GM12878 (cell line): ENCODE measurements at regions not wholly inside any gene's neighbourhood (a gene's known extent, or its start where the extent isn't known, plus 50 kb on each side); places are given as distances from the start of the nearest gene placed in this dataset.
"Not testable (repeated sequence)": the region's sequence is repeated elsewhere in the genome, so short reads cannot be mapped to it uniquely, and the experiment has no call there.

Source experiments
- ATAC-seq: fragments of 200-7000 bp; cut with Tn5 transposase; 3 replicates; pipeline ENCODE4 v1.9.1; 2020; ENCODE audit warnings: mild to moderate bottlenecking, moderate library complexity
- BruUV-seq: library from RNA; stranded (reverse); fragments of 400-500 nt; replicated peaks from 2 replicates; lab custom pipeline; 2021; lab: Mats Ljungman, UMichigan
- CTCF ChIA-PET: fragments of 300-600 bp; sonication (Branson Sonifier 250); formaldehyde crosslinking; extraction: SDS; loops from one replicate; lab custom pipeline; 2021; ENCODE audit warnings: inconsistent platforms; lab: Yijun Ruan, JAX
- POLR2A ChIA-PET: fragments of 350-600 bp; formaldehyde crosslinking; extraction: SDS; loops from one replicate; lab custom pipeline; 2021; ENCODE audit warnings: inconsistent platforms; lab: Charles Lee
- RAD21 ChIA-PET: fragments of 300-600 bp; sonication (Branson Sonifier 250); formaldehyde crosslinking; loops from one replicate; lab custom pipeline; 2023; ENCODE audit warnings: antibody characterized with exemption; ENCODE audit not compliant: unreplicated experiment; lab: Charles Lee
- SMC1A ChIA-PET: fragments of 300-600 bp; sonication (Branson Sonifier 250); formaldehyde crosslinking; loops from one replicate; lab custom pipeline; 2023; ENCODE audit not compliant: unreplicated experiment, uncharacterized antibody; lab: Charles Lee
- DNase-seq: peaks from one replicate; pipeline ENCODE4 v3.0.0-alpha.2; 2011; ENCODE audit warnings: low read depth, low spot score
- FAIRE-seq: peaks from 3 replicates; lab custom pipeline; 2011; peaks lifted over from hg19 to GRCh38; lab: Jason Lieb, UNC
- H2AFZ ChIP-seq: 2 replicates; pipeline ENCODE4 v1.6.0; 2011; ENCODE audit warnings: low read depth, low read length, control low read depth; ENCODE audit not compliant: control insufficient read depth
- H3K27ac ChIP-seq: 2 replicates; pipeline ENCODE4 v1.5.1; 2011; ENCODE audit warnings: control low read depth; ENCODE audit not compliant: control insufficient read depth, insufficient read depth
- H3K27me3 ChIP-seq, 2 experiments: replicated peaks in 1 of 2; 2 replicates each; pipeline versions ENCODE4 v1.6.0 to v1.6.1; 2011; ENCODE audit warnings: low read length in 1 of 2; ENCODE audit not compliant: control insufficient read depth in 2 of 2, insufficient read depth in 2 of 2
- H3K36me3 ChIP-seq, 2 experiments: 2 replicates each; pipeline ENCODE4 v1.5.1; 2011; ENCODE audit warnings: low read length in 1 of 2; ENCODE audit not compliant: control insufficient read depth in 2 of 2, insufficient read depth in 2 of 2
- H3K4me1 ChIP-seq: 2 replicates; pipeline ENCODE4 v1.6.1; 2011; ENCODE audit warnings: mild to moderate bottlenecking, low read length, moderate library complexity, mixed read lengths; ENCODE audit not compliant: control insufficient read depth, insufficient read depth
- H3K4me2 ChIP-seq: 2 replicates; pipeline ENCODE4 v1.6.0; 2011; ENCODE audit warnings: control low read depth; ENCODE audit not compliant: control insufficient read depth, insufficient read depth
- H3K4me3 ChIP-seq: fragments of 200-600 bp; sonication (generic); 2 replicates; pipeline ENCODE4 v1.5.1; 2016
- H3K79me2 ChIP-seq: 2 replicates; pipeline ENCODE4 v1.6.0; 2011; ENCODE audit warnings: low read length; ENCODE audit not compliant: control insufficient read depth, insufficient read depth
- H3K9ac ChIP-seq: 2 replicates; pipeline ENCODE4 v1.8.0; 2011; ENCODE audit warnings: low read length, control low read depth, mixed read lengths; ENCODE audit not compliant: control insufficient read depth, insufficient read depth
- H3K9me3 ChIP-seq: replicated peaks from 3 replicates; pipeline ENCODE4 v1.5.1; 2011; ENCODE audit warnings: mild to moderate bottlenecking, low read length; ENCODE audit not compliant: control insufficient read depth, insufficient read depth
- H4K20me1 ChIP-seq: 2 replicates; pipeline ENCODE4 v1.6.0; 2011; ENCODE audit not compliant: control insufficient read depth, insufficient read depth
- EGR1 ChIP-seq, 2 experiments: IDR thresholded peaks; 1 replicate in 1 of 2; 2 replicates in 1 of 2; pipeline ENCODE4 v1.6.1; 2011 to 2012; ENCODE audit warnings: low read depth in 2 of 2, low read length in 2 of 2, borderline replicate concordance in 1 of 2, mild to moderate bottlenecking in 1 of 2, moderate library complexity in 1 of 2
- GATAD2B ChIP-seq: fragments of 450-650 bp; conservative IDR thresholded peaks from 2 replicates; pipeline ENCODE4 v1.6.1; 2017; ENCODE audit warnings: low read depth, mild to moderate bottlenecking, moderate library complexity
- HDAC6 ChIP-seq: fragments of 200-600 bp; sonication (generic); IDR thresholded peaks from one replicate; pipeline ENCODE4 v1.8.0; 2017; ENCODE audit warnings: antibody characterized with exemption; ENCODE audit not compliant: unreplicated experiment
- JUND ChIP-seq: IDR thresholded peaks from 2 replicates; pipeline ENCODE4 v1.6.1; 2012; ENCODE audit warnings: low read depth, mild to moderate bottlenecking, low read length, improper control_type of control experiment, moderate library complexity
- MTA2 ChIP-seq: fragments of 450-650 bp; IDR thresholded peaks from 2 replicates; pipeline ENCODE4 v1.6.1; 2016; ENCODE audit warnings: low read depth, mild to moderate bottlenecking, moderate library complexity
- NBN ChIP-seq: fragments of 450-650 bp; IDR thresholded peaks from 2 replicates; pipeline ENCODE4 v1.6.1; 2016
- NFYB ChIP-seq: IDR thresholded peaks from 2 replicates; pipeline ENCODE4 v1.6.1; 2011; ENCODE audit warnings: low read depth, mild to moderate bottlenecking, low read length, improper control_type of control experiment, moderate library complexity; ENCODE audit not compliant: insufficient read depth
- NR2C2 ChIP-seq: IDR thresholded peaks from 2 replicates; pipeline ENCODE4 v1.6.1; 2011; ENCODE audit warnings: borderline replicate concordance, low read depth; ENCODE audit not compliant: control insufficient read depth, insufficient read length
- RFX5 ChIP-seq: IDR thresholded peaks from 2 replicates; pipeline ENCODE4 v1.6.1; 2011; ENCODE audit warnings: low read depth, low read length, improper control_type of control experiment
- WGBS: methylation state at CpG from one replicate; pipeline ENCODE4 v1.1.6; 2016; ENCODE audit warnings: low lambda C conversion rate; ENCODE audit not compliant: insufficient replicate concordance, insufficient coverage; ENCODE audit errors: missing lambda C conversion rate; 5-methylcytosine and 5-hydroxymethylcytosine counted together
- in situ Hi-C: fragments of 300-500 bp; cut with MboI; formaldehyde crosslinking; loops from 9 replicates; pipeline ENCODE4 v1.14.3; 2018; ENCODE audit warnings: mixed read lengths
- intact Hi-C: fragments of 100-400 bp; cut with micrococcal nuclease; formaldehyde crosslinking; loops from one replicate; pipeline ENCODE4 v1.14.2; 2022; ENCODE audit not compliant: unreplicated experiment

DNA sequence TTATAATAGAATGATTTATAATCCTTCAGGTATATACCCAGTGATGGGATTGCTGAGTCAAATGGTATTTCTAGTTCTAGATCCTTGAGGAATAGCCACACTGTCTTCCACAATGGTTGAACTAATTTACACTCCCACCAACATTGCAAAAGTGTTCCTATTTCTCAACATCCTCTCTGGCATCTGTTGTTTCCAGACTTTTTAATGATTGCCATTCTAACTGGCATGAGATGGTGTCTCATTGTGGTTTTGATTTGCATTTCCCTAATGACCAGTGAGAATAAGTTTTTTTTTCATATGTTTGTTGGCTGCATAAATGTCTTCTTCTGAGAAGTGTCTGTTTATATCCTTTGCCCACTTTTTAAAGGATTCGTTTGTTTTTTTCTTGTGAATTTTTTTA, 615.1 kb downstream of the STK39 start:
- BruUV-seq, ATAC-seq, H3K9ac ChIP-seq, CTCF ChIA-PET, H4K20me1 ChIP-seq, H3K4me3 ChIP-seq, H3K4me1 ChIP-seq, H3K4me2 ChIP-seq, intact Hi-C loops, H3K9me3 ChIP-seq, in situ Hi-C loops, H3K36me3 ChIP-seq, FAIRE-seq, POLR2A ChIA-PET, SMC1A ChIA-PET, H3K79me2 ChIP-seq, H3K27ac ChIP-seq, H2AFZ ChIP-seq, RAD21 ChIA-PET, DNase-seq, H3K27me3 ChIP-seq: not testable (repeated sequence)
- 43% methylated on average over 1 of the region's 1 CpG for WGBS

DNA sequence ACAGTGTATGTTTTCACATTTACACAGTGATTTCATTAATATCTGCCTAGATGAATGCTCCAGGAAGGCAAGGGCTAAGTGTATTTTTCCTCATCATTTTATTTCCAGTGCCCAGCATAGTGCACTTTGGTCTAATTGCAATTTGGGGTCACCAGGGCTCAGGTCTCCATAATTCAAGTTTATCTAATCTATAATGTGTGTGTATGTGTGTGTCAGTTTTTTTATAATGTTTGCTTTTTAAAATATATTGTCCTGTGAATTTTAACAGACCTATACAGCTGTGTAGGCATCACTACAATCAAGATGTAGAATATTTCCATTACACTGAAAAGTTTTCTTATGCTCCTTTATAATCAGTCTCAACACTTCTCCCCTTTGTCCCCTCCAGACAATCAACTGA, 620.4 kb downstream of the STK39 start:
- H3K4me2 ChIP-seq = no peak overlapping the region
- TF ChIP-seq EGR1 (IDR thresholded peaks at IDR 0.05; ENCODE audit: borderline replicate concordance in 1 of 2, low read depth in 2 of 2, low read length in 2 of 2) (no peak), JUND (no peak), MTA2 (no peak), NBN (no peak), GATAD2B (no peak), HDAC6 (no peak), RFX5 (no peak), NFYB (no peak), NR2C2 (no peak)
- SMC1A ChIA-PET = no interaction called here

More for the DNA sequence above, 620.4 kb downstream of the STK39 start:
- RAD21 ChIA-PET = no interaction called here
- DNase-seq (no peak), FAIRE-seq (no peak), ATAC-seq (no peak)
- CTCF ChIA-PET = no interaction called here
- BruUV-seq = no TSS peak
- Histone ChIP-seq H3K27me3 (no peaks in the 10 kb centered on the region), H3K9ac (no peak overlapping the region), H3K4me3 (no peak overlapping the region), H2AFZ (no peak overlapping the region), H3K9me3 (no peaks in the 10 kb centered on the region), H3K4me1 (no peaks in the 10 kb centered on the region), H4K20me1 (no peaks in the 10 kb centered on the region), H3K79me2 (no peaks in the 10 kb centered on the region), H3K36me3 (no peaks in the 10 kb centered on the region), H3K27ac (no peak overlapping the region)
- POLR2A ChIA-PET = no interaction called here
- intact Hi-C loops (no loop called here), in situ Hi-C loops (no loop called here)
